Liver (tissue), 8 donors: ENCODE measurements at regions not wholly inside any gene's neighbourhood (a gene's known extent, or its start where the extent isn't known, plus 50 kb on each side); places are given as distances from the start of the nearest gene placed in this dataset.

Experiments used
- DNase-seq: peaks from one replicate; pipeline ENCODE4 v3.0.0-alpha.2; 2017; ENCODE audit warnings: low spot score
- H3K27ac ChIP-seq, 2 donors: one replicate each; pipeline ENCODE4 v1.7.0; 2013; ENCODE audit warnings: inconsistent platforms in 2 of 2, low read length in 2 of 2, control low read depth in 1 of 2, low read depth in 1 of 2, mild to moderate bottlenecking in 1 of 2
- H3K27me3 ChIP-seq, 4 donors: one replicate each; pipeline versions ENCODE4 v1.6.1 to v1.7.0; 2013; ENCODE audit warnings: low read length in 3 of 4, inconsistent platforms in 1 of 4, mild to moderate bottlenecking in 1 of 4, moderate library complexity in 1 of 4; ENCODE audit not compliant: control insufficient read depth in 4 of 4, insufficient read depth in 4 of 4
- H3K36me3 ChIP-seq, 4 donors: one replicate each; pipeline versions ENCODE4 v1.6.1 to v1.7.0; 2013; ENCODE audit warnings: low read length in 3 of 4, mild to moderate bottlenecking in 3 of 4, low read depth in 1 of 4, moderate library complexity in 1 of 4; ENCODE audit not compliant: control insufficient read depth in 4 of 4, insufficient read depth in 3 of 4
- H3K4me1 ChIP-seq, 4 donors: one replicate each; pipeline versions ENCODE4 v1.6.1 to v1.7.0; 2013; ENCODE audit warnings: low read length in 3 of 4, mild to moderate bottlenecking in 3 of 4, moderate library complexity in 1 of 4; ENCODE audit not compliant: control insufficient read depth in 4 of 4, insufficient read depth in 4 of 4
- H3K4me3 ChIP-seq, 3 donors: one replicate each; pipeline versions ENCODE4 v1.6.1 to v1.7.0; 2013; ENCODE audit warnings: low read length in 3 of 3, control low read depth in 1 of 3, low read depth in 1 of 3, mild to moderate bottlenecking in 1 of 3
- H3K9ac ChIP-seq, 2 donors: one replicate each; pipeline ENCODE4 v1.7.0; 2013; ENCODE audit warnings: low read length in 2 of 2, mild to moderate bottlenecking in 2 of 2, moderate library complexity in 2 of 2, control low read depth in 1 of 2, low read depth in 1 of 2
- H3K9me3 ChIP-seq, 4 donors: one replicate each; pipeline versions ENCODE4 v1.6.1 to v1.7.0; 2013; ENCODE audit warnings: low read length in 3 of 4; ENCODE audit not compliant: control insufficient read depth in 4 of 4
- ATF3 ChIP-seq: IDR thresholded peaks from 2 replicates; pipeline ENCODE4 v1.6.1; 2016; ENCODE audit warnings: antibody characterized with exemption
- CTCF ChIP-seq: fragments of 150-350 bp; IDR thresholded peaks from 2 replicates; pipeline ENCODE4 v1.5.1; 2017; ENCODE audit warnings: improper control_type of control experiment, low read depth, low read length; ENCODE audit not compliant: missing input control
- EGR1 ChIP-seq, 2 donors: IDR thresholded peaks; 2 replicates each; pipeline ENCODE4 v1.6.1; 2016 to 2018; ENCODE audit warnings: antibody characterized with exemption in 2 of 2, low read depth in 2 of 2
- FOXA1 ChIP-seq: IDR thresholded peaks from 2 replicates; pipeline ENCODE4 v1.6.1; 2016; ENCODE audit warnings: antibody characterized with exemption
- FOXA2 ChIP-seq: IDR thresholded peaks from 2 replicates; pipeline ENCODE4 v1.6.1; 2016; ENCODE audit warnings: antibody characterized with exemption
- GABPA ChIP-seq, 2 donors: IDR thresholded peaks in 1 of 2; conservative IDR thresholded peaks in 1 of 2; 2 replicates each; pipeline ENCODE4 v1.6.1; 2016; ENCODE audit warnings: antibody characterized with exemption in 2 of 2, mild to moderate bottlenecking in 1 of 2, moderate library complexity in 1 of 2
- HNF4A ChIP-seq, 2 donors: conservative IDR thresholded peaks; 2 replicates each; pipeline ENCODE4 v1.6.1; 2016; ENCODE audit warnings: antibody characterized with exemption in 2 of 2, mild to moderate bottlenecking in 2 of 2
- HNF4G ChIP-seq: IDR thresholded peaks from 2 replicates; pipeline ENCODE4 v1.6.1; 2016; ENCODE audit warnings: antibody characterized with exemption
- JUND ChIP-seq, 2 donors: IDR thresholded peaks; 2 replicates each; pipeline ENCODE4 v1.6.1; 2016; ENCODE audit warnings: antibody characterized with exemption in 2 of 2
- MAX ChIP-seq: IDR thresholded peaks from 2 replicates; pipeline ENCODE4 v1.6.1; 2016; ENCODE audit warnings: antibody characterized with exemption
- NR2F2 ChIP-seq: IDR thresholded peaks from 2 replicates; pipeline ENCODE4 v1.6.1; 2016; ENCODE audit warnings: antibody characterized with exemption
- RAD21 ChIP-seq, 2 donors: IDR thresholded peaks; 2 replicates each; pipeline ENCODE4 v1.6.1; 2016; ENCODE audit warnings: antibody characterized with exemption in 2 of 2, mild to moderate bottlenecking in 2 of 2
- REST ChIP-seq: IDR thresholded peaks from 2 replicates; pipeline ENCODE4 v1.6.1; 2016; ENCODE audit warnings: antibody characterized with exemption, mild to moderate bottlenecking
- RXRA ChIP-seq, 2 donors: IDR thresholded peaks; 2 replicates each; pipeline ENCODE4 v1.6.1; 2017 to 2018; ENCODE audit warnings: antibody characterized with exemption in 2 of 2, mild to moderate bottlenecking in 1 of 2
- SP1 ChIP-seq: IDR thresholded peaks from 2 replicates; pipeline ENCODE4 v1.6.1; 2018; ENCODE audit warnings: antibody characterized with exemption, mild to moderate bottlenecking
- TAF1 ChIP-seq: conservative IDR thresholded peaks from 2 replicates; pipeline ENCODE4 v1.6.1; 2016; ENCODE audit warnings: antibody characterized with exemption, mild to moderate bottlenecking
- YY1 ChIP-seq: IDR thresholded peaks from 2 replicates; pipeline ENCODE4 v1.6.1; 2016; ENCODE audit warnings: antibody characterized with exemption, mild to moderate bottlenecking
- WGBS: extraction: QIAGEN DNeasy Blood & Tissue Kit; methylation state at CpG from one replicate; pipeline ENCODE4 v1.1.7; 2013; 5-methylcytosine and 5-hydroxymethylcytosine counted together
- TF ChIP-seq, protein P1 (sequence below): IDR thresholded peaks from 2 replicates; pipeline ENCODE4 v1.6.1; 2016; ENCODE audit warnings: antibody characterized with exemption
- donor health status: healthy.
- donor health status: healthy.
- donor health status: healthy.
- donor health status: healthy.
- donor health status: healthy.

DNA sequence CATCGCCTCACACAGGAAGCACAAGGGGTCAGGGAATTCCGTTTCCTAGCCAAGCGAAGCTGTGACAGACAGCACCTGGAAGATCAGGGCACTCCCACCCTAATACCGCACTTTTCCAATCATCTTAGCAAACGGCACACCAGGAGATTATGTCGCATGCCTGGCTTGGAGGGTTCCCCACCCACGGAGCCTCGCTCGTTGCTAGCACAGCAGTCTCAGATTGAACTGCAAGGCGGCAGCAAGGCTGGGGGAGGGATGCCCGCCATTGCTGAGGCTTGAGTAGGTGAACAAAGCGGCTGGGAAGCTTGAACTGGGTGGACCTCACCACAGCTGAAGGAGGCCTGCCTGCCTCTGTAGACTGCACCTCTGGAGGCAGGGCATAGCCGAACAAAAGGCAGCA lies 384.8 kb downstream of the CNTN6 start:
- DNase-seq, result no peak
- H3K9ac ChIP-seq, result no peak overlapping the region
- H3K27ac ChIP-seq, result no peak overlapping the region
- peaks cover 0 to 5% (median under 1%) of the 10 kb centered on the region in 4 donors for H3K9me3 ChIP-seq
- 81% methylated on average over 13 of the region's 13 CpGs for WGBS
- TF ChIP-seq RXRA (IDR thresholded peaks at IDR 0.05) (no peak), JUND (IDR thresholded peaks at IDR 0.05) (no peak), YY1 (no peak), ATF3 (no peak)
- H3K4me3 ChIP-seq, result no peak overlapping the region
- no peaks in the 10 kb centered on the region for H3K27me3 ChIP-seq
- no peaks in the 10 kb centered on the region for H3K4me1 ChIP-seq
- H3K36me3 ChIP-seq, result no peaks in the 10 kb centered on the region

DNA sequence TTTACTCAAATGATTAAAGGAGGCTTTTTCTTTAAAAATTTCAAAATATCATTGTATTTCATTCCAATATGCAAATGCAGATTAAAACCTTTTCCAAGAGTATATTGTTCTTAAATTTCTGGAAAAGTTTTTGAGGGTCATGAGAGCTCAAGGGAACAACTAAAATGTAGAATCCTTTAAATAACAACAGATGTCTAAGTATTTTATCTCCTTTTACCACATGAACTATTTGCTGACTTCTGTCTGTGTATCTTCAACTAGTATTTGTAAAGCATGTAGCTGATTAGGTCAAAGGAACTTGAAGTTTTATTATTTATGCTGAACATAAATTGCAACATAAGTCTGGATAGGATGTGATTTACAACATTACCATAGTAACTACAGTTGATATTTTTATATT lies 402.6 kb downstream of the CNTN6 start:
- H3K36me3 ChIP-seq, result no peaks in the 10 kb centered on the region
- H3K27ac ChIP-seq, result no peak overlapping the region
- DNase-seq, result no peak
- H3K9ac ChIP-seq, result no peak overlapping the region
- H3K4me3 ChIP-seq, result no peak overlapping the region
- H3K4me1 ChIP-seq, result no peaks in the 10 kb centered on the region
- no peaks in the 10 kb centered on the region for H3K9me3 ChIP-seq
- TF ChIP-seq GABPA (IDR thresholded peaks at IDR 0.05 in 1 of 2, conservative IDR thresholded peaks at IDR 0.05 in 1 of 2) (no peak), TAF1 (no peak), MAX (no peak), JUND (IDR thresholded peaks at IDR 0.05) (no peak), SP1 (no peak), YY1 (no peak)
- TF ChIP-seq, protein P1, sequence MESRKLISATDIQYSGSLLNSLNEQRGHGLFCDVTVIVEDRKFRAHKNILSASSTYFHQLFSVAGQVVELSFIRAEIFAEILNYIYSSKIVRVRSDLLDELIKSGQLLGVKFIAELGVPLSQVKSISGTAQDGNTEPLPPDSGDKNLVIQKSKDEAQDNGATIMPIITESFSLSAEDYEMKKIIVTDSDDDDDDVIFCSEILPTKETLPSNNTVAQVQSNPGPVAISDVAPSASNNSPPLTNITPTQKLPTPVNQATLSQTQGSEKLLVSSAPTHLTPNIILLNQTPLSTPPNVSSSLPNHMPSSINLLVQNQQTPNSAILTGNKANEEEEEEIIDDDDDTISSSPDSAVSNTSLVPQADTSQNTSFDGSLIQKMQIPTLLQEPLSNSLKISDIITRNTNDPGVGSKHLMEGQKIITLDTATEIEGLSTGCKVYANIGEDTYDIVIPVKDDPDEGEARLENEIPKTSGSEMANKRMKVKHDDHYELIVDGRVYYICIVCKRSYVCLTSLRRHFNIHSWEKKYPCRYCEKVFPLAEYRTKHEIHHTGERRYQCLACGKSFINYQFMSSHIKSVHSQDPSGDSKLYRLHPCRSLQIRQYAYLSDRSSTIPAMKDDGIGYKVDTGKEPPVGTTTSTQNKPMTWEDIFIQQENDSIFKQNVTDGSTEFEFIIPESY, result no peak
- H3K27me3 ChIP-seq, result no peaks in the 10 kb centered on the region

- H3K36me3 ChIP-seq, result no peaks in the 10 kb centered on the region
- no peak overlapping the region for H3K9ac ChIP-seq
- 63% methylated on average over 4 of the region's 4 CpGs for whole genome bisulfite sequencing
- no peak for TF ChIP-seq RAD21 (IDR thresholded peaks at IDR 0.05)
- no peak for TF ChIP-seq EGR1 (IDR thresholded peaks at IDR 0.05; ENCODE audit: low read depth in 2 of 2)
- no peak for TF ChIP-seq REST
- no peak for TF ChIP-seq ATF3
- no peak for TF ChIP-seq JUND (IDR thresholded peaks at IDR 0.05)
- no peak for TF ChIP-seq HNF4A (conservative IDR thresholded peaks at IDR 0.05)
- no peak for TF ChIP-seq HNF4G
- TF ChIP-seq YY1, result no peak
- TF ChIP-seq GABPA (IDR thresholded peaks at IDR 0.05 in 1 of 2, conservative IDR thresholded peaks at IDR 0.05 in 1 of 2), result no peak
- TF ChIP-seq TAF1, result no peak
- TF ChIP-seq FOXA1, result no peak
- no peak for TF ChIP-seq CTCF
- TF ChIP-seq FOXA2, result no peak
- no peak for TF ChIP-seq SP1
- TF ChIP-seq, protein P1, result no peak
- no peak for TF ChIP-seq NR2F2
- H3K4me3 ChIP-seq, result no peak overlapping the region
- no peaks in the 10 kb centered on the region for H3K27me3 ChIP-seq
- DNase-seq, result no peak
- H3K4me1 ChIP-seq, result no peaks in the 10 kb centered on the region
- no peak overlapping the region for H3K27ac ChIP-seq
- H3K9me3 ChIP-seq, result no peaks in the 10 kb centered on the region
Measured at GRCh38 chr3:1499694-1500093, 406.9 kb downstream of the CNTN6 start.
